ENCODE measurements at regions not wholly inside any gene's neighbourhood (a gene's known extent, or its start where the extent isn't known, plus 50 kb on each side); places are given as distances from the start of the nearest gene placed in this dataset.

DNA sequence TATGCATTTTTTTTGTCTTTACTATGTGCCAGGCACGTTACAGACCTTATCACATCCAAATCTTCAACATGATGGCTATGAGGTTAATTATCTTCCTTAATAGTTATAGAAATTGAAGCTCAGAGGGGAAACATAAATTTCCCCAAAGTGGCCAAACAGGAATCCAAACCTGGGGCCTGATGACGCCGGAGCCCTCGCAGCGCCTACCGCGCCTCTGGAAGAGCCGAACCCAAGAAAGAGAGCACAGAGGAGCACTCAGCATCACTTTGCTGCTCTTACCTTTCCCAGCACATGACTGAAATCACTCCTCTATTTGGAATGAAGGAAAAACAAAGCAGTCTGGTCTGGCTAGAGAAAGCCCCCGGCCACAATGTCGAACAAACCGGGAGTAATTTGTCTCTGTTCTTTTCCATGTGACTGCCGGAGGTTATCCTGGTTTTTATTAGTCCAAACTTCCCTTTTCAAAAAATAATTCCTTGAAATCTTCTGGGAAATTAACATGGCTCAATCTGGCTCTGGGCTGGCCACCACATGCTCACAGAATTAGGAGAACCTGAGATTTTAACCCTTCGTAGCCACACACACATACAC is 195.5 kb downstream of the ADSS2 start:
- peaks cover 52 to 55% of the 10 kb centered on the region in 2 experiments for H3K4me1 ChIP-seq (ENCODE audit: control insufficient read depth in 1 of 2, insufficient read depth in 1 of 2, low read depth in 1 of 2, low read length in 1 of 2)
- no peaks in the 10 kb centered on the region for H3K9me3 ChIP-seq
- no peaks in the 10 kb centered on the region for H3K27me3 ChIP-seq
- TF ChIP-seq, protein P1, sequence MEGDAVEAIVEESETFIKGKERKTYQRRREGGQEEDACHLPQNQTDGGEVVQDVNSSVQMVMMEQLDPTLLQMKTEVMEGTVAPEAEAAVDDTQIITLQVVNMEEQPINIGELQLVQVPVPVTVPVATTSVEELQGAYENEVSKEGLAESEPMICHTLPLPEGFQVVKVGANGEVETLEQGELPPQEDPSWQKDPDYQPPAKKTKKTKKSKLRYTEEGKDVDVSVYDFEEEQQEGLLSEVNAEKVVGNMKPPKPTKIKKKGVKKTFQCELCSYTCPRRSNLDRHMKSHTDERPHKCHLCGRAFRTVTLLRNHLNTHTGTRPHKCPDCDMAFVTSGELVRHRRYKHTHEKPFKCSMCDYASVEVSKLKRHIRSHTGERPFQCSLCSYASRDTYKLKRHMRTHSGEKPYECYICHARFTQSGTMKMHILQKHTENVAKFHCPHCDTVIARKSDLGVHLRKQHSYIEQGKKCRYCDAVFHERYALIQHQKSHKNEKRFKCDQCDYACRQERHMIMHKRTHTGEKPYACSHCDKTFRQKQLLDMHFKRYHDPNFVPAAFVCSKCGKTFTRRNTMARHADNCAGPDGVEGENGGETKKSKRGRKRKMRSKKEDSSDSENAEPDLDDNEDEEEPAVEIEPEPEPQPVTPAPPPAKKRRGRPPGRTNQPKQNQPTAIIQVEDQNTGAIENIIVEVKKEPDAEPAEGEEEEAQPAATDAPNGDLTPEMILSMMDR (IDR thresholded peaks at IDR 0.05): no peak
- peak overlapping the region; percentile 97 for H3K27ac ChIP-seq
- no peaks in the 10 kb centered on the region for H3K36me3 ChIP-seq
- no peak overlapping the region for H3K4me3 ChIP-seq (ENCODE audit: low read depth in 1 of 2, low read length in 1 of 2)

DNA sequence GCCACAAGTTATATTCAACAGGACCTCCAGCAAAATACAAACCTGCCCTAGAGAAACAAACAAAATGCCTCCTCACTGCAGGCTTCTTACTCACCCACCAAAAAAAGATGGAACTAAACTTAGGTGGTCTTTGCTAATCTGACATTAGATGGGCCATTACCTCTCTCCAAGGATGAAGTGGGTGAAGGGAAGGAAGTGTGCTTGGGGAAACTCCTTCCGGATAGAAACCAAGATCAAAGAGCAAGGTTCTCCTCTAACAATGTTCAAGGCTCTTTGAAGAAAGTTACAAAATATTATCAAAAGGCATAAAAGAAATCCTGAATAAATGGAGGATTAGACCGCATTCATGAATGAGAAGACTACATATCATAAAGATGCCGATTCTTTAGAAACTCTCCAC is 187.5 kb downstream of the ADSS2 start:
- no peak overlapping the region for H3K4me3 ChIP-seq (ENCODE audit: low read depth in 1 of 2, low read length in 1 of 2)

DNA sequence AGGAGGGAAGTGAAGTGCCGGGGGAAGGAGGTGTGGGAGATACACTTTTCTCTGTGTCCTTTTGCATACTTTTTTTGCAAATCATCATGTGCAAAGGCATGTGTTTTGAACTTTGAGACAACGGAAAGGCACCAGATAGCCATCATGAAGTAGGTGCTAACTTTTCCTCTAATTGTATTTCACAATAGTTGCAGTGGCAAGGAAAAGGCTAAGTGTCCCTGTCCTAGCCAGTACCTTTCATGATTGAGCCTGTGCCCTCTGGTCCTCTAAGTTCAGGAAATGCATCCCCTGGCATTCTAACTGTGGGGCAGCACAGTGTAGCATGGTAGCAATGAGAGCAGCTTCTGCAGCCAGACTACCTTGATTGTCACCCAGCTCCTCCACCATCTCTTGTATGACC is 186.2 kb downstream of the ADSS2 start:
- no peaks in the 10 kb centered on the region for H3K4me1 ChIP-seq (ENCODE audit: control insufficient read depth in 1 of 2, insufficient read depth in 1 of 2, low read depth in 1 of 2, low read length in 1 of 2)
- no peaks in the 10 kb centered on the region for H3K36me3 ChIP-seq
- H3K9me3 ChIP-seq: no peaks in the 10 kb centered on the region
- TF ChIP-seq, protein P1 (IDR thresholded peaks at IDR 0.05): no peak
- H3K4me3 ChIP-seq (ENCODE audit: low read depth in 1 of 2, low read length in 1 of 2): no peak overlapping the region
- no peak overlapping the region for H3K27ac ChIP-seq
- H3K27me3 ChIP-seq: no peaks in the 10 kb centered on the region

More for the DNA sequence above, 187.5 kb downstream of the ADSS2 start:
- H3K9me3 ChIP-seq: no peaks in the 10 kb centered on the region
- TF ChIP-seq, protein P1 (IDR thresholded peaks at IDR 0.05): no peak
- H3K36me3 ChIP-seq: no peaks in the 10 kb centered on the region
- no peaks in the 10 kb centered on the region for H3K27me3 ChIP-seq
- H3K27ac ChIP-seq: no peak overlapping the region
- H3K4me1 ChIP-seq (ENCODE audit: control insufficient read depth in 1 of 2, insufficient read depth in 1 of 2, low read depth in 1 of 2, low read length in 1 of 2): no peaks in the 10 kb centered on the region

DNA sequence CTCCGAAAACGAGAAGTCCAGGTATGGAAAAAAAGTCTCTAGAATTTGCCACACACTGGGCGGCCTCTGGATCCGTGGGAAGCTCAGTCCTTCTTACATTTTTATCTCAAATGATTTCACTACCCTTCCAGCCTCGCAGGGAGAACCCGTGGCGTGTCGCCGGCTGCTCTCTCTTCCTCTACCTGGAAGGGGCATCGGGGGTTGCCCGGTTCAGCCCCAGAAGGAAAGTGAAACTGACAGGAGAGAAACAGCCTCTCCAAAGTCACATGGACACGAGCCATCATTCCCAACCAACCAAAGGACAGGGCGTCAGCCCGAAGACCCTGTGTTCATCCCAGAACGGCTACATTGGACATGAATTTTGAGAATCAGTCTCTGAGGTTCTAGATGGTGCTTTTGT is 182.5 kb downstream of the ADSS2 start:
- Histone ChIP-seq H3K9me3 (no peaks in the 10 kb centered on the region), H3K27ac (no peak overlapping the region), H3K36me3 (no peaks in the 10 kb centered on the region), H3K4me3 (ENCODE audit: low read depth in 1 of 2, low read length in 1 of 2) (no peak overlapping the region), H3K27me3 (no peaks in the 10 kb centered on the region), H3K4me1 (ENCODE audit: control insufficient read depth in 1 of 2, insufficient read depth in 1 of 2, low read depth in 1 of 2, low read length in 1 of 2) (peaks cover 4 to 5% of the 10 kb centered on the region in 2 experiments)
- TF ChIP-seq, protein P1 (IDR thresholded peaks at IDR 0.05): no peak

DNA sequence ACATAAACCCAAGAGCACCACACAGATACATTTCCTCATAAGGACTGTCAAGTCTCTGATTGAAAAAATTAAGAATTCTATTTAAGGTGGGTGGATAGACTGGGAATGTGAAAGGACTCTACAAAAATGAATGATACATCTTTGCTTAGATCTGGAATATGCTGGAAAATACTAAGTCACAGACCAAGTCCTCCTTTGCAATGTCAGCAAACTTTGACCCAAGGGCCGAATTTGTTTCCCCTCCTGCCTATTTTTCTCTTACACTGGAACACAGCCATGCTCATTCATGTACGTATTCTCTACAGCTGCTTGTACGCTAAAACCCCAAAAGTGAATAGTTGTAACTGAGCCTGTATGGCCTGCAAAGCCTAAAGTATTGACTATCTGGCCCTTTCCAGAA is 180.7 kb downstream of the ADSS2 start:
- Histone ChIP-seq H3K27me3 (no peaks in the 10 kb centered on the region), H3K36me3 (no peaks in the 10 kb centered on the region), H3K4me1 (ENCODE audit: control insufficient read depth in 1 of 2, insufficient read depth in 1 of 2, low read depth in 1 of 2, low read length in 1 of 2) (peaks cover 4 to 5% of the 10 kb centered on the region in 2 experiments), H3K4me3 (ENCODE audit: low read depth in 1 of 2, low read length in 1 of 2) (no peak overlapping the region), H3K9me3 (no peaks in the 10 kb centered on the region), H3K27ac (no peak overlapping the region)
- TF ChIP-seq, protein P1 (IDR thresholded peaks at IDR 0.05): no peak
